ENCODE measurements at regions not wholly inside any gene's neighbourhood (a gene's known extent, or its start where the extent isn't known, plus 50 kb on each side); places are given as distances from the start of the nearest gene placed in this dataset.

GRCh38 chr7:153457746-153458145, 594.5 kb upstream of the DPP6 start:
- H3K18ac ChIP-seq (ENCODE audit: low read depth, low read length), result no peak overlapping the region
- no peak overlapping the region for H3K14ac ChIP-seq (replicated peaks; ENCODE audit: low read depth, low read length)
- H4K8ac ChIP-seq (ENCODE audit: low read depth in 2 of 2, low read length in 2 of 2), result no peak overlapping the region
- no peak for TF ChIP-seq CEBPB (IDR thresholded peaks at IDR 0.05; ENCODE audit: low read depth, low read length)
- no peak for TF ChIP-seq POLR2A (IDR thresholded peaks at IDR 0.05; ENCODE audit: low read depth, low read length)
- TF ChIP-seq RAD21 (IDR thresholded peaks at IDR 0.05; ENCODE audit: low read length), result no peak
- TF ChIP-seq MXI1 (IDR thresholded peaks at IDR 0.05; ENCODE audit: borderline replicate concordance, low read depth, low read length), result no peak
- no peak for TF ChIP-seq CHD1 (IDR thresholded peaks at IDR 0.05; ENCODE audit: low read depth, low read length)
- no peak for TF ChIP-seq USF2 (IDR thresholded peaks at IDR 0.05; ENCODE audit: low read depth, low read length)
- TF ChIP-seq RFX5 (IDR thresholded peaks at IDR 0.05; ENCODE audit: low read depth, low read length), result no peak
- TF ChIP-seq MAFK (IDR thresholded peaks at IDR 0.05; ENCODE audit: low read depth, low read length), result no peak
- no peak for TF ChIP-seq RCOR1 (IDR thresholded peaks at IDR 0.05; ENCODE audit: insufficient replicate concordance, low read length)
- TF ChIP-seq NFE2L2 (IDR thresholded peaks at IDR 0.05; ENCODE audit: low read depth, low read length), result no peak
- no peak for TF ChIP-seq MAZ (IDR thresholded peaks at IDR 0.05; ENCODE audit: borderline replicate concordance, low read depth, low read length)
- no peak for TF ChIP-seq FOS (IDR thresholded peaks at IDR 0.05; ENCODE audit: low read depth, low read length)
- no peak for TF ChIP-seq CTCF (conservative IDR thresholded peaks at IDR 0.05; ENCODE audit: low read depth, low read length)
- no peak overlapping the region for H3K9ac ChIP-seq (ENCODE audit: low read depth, low read length)
- H2BK20ac ChIP-seq (ENCODE audit: low read depth, low read length), result no peak overlapping the region
- H3K36me3 ChIP-seq (ENCODE audit: control insufficient read depth, insufficient read depth, low read length), result no peaks in the 10 kb centered on the region
- H3K79me1 ChIP-seq (ENCODE audit: low read depth in 1 of 2, low read length in 2 of 2), result no peaks in the 10 kb centered on the region
- no peak overlapping the region for H3K23ac ChIP-seq (ENCODE audit: low read depth, low read length)
- no peaks in the 10 kb centered on the region for H4K20me1 ChIP-seq (ENCODE audit: insufficient read depth, low read length)
- H3K9me1 ChIP-seq (ENCODE audit: insufficient read depth, low read length), result no peaks in the 10 kb centered on the region
- in situ Hi-C loops (cut with MboI; ENCODE audit: low sequenced_read_pairs) (no loop called here), intact Hi-C loops (cut with micrococcal nuclease) (no loop called here), dilution Hi-C loops (cut with HindIII; ENCODE audit: low sequenced_read_pairs, unreplicated experiment) (no loop called here)
- no peak overlapping the region for H3K4me3 ChIP-seq (ENCODE audit: insufficient read depth, low read depth, low read length)
- no peak overlapping the region for H3K4me2 ChIP-seq (ENCODE audit: low read depth, low read length)
- no peaks in the 10 kb centered on the region for H3K4me1 ChIP-seq (ENCODE audit: control insufficient read depth, insufficient read depth, low read length)
- H2BK15ac ChIP-seq (ENCODE audit: low read depth, low read length), result no peak overlapping the region
- no peak overlapping the region for H2BK5ac ChIP-seq (ENCODE audit: low read depth, low read length, poor library complexity, severe bottlenecking)
- no peak overlapping the region for H3K4ac ChIP-seq (ENCODE audit: low read depth, low read length)
- peaks cover 24% of the 10 kb centered on the region for H3K9me3 ChIP-seq (ENCODE audit: control insufficient read depth, insufficient read depth, low read length)
- no peaks in the 10 kb centered on the region for H3K27me3 ChIP-seq (ENCODE audit: control insufficient read depth, insufficient read depth, low read length)
- H2BK120ac ChIP-seq (ENCODE audit: low read depth, low read length), result no peak overlapping the region
- H3K27ac ChIP-seq (ENCODE audit: insufficient read depth, low read length), result no peak overlapping the region
- no peak for ATAC-seq (ENCODE audit: low read depth)
- ChIA-PET CTCF (no interaction called here), POLR2A (ENCODE audit: unreplicated experiment) (no interaction called here)
- no peak overlapping the region for H2AFZ ChIP-seq (replicated peaks; ENCODE audit: low read length, poor library complexity)
- H2AK5ac ChIP-seq (ENCODE audit: low read depth, low read length), result no peak overlapping the region
- H2AK9ac ChIP-seq (replicated peaks; ENCODE audit: low read depth, low read length, poor library complexity), result no peak overlapping the region
- DNase-seq, result no peak
- no peak overlapping the region for H4K91ac ChIP-seq (ENCODE audit: insufficient read depth, low read depth, low read length)
- H3K56ac ChIP-seq (ENCODE audit: extremely low read depth, insufficient read depth, low read length), result no peak overlapping the region
- BruUV-seq (replicated peaks), result no TSS peak
- no peak overlapping the region for H4K5ac ChIP-seq (ENCODE audit: low read depth, low read length)
- 17% methylated on average over 2 of the region's 7 CpGs; no CpG with 5 or more reads in 1 of the 2 experiments for WGBS, 2 experiments (ENCODE audit: extremely low coverage in 2 of 2, insufficient read length in 1 of 2)
